HL-60 (cell line): ENCODE measurements at regions not wholly inside any gene's neighbourhood (a gene's known extent, or its start where the extent isn't known, plus 50 kb on each side); places are given as distances from the start of the nearest gene placed in this dataset.

Experiments
- DNase-seq, 2 experiments: peaks; one replicate each; pipeline ENCODE4 v3.0.0-alpha.2; 2010 to 2020; ENCODE audit warnings: low read depth in 1 of 2, low spot score in 1 of 2
- H3K27ac ChIP-seq: fragments of 250-450 bp; sonication (Bioruptor Pico); replicated peaks from 2 replicates; pipeline ENCODE4 v1.5.1; 2020; ENCODE audit warnings: mild to moderate bottlenecking, moderate library complexity
- H3K27me3 ChIP-seq: fragments of 250-450 bp; sonication (Bioruptor Pico); 2 replicates; pipeline ENCODE4 v1.5.1; 2021; ENCODE audit warnings: mild to moderate bottlenecking, moderate library complexity; ENCODE audit not compliant: insufficient read depth, poor library complexity, severe bottlenecking
- H3K4me3 ChIP-seq: replicated peaks from 2 replicates; pipeline ENCODE4 v1.5.1; 2011; ENCODE audit warnings: mild to moderate bottlenecking, control low read depth, low read length; ENCODE audit not compliant: insufficient read depth
- GABPA ChIP-seq: IDR thresholded peaks from 2 replicates; pipeline ENCODE4 v1.6.1; 2012; ENCODE audit warnings: low read depth
- POLR2AphosphoS5 ChIP-seq: IDR thresholded peaks from 2 replicates; pipeline ENCODE4 v1.6.1; 2012; ENCODE audit warnings: low read depth
- REST ChIP-seq: IDR thresholded peaks from 2 replicates; pipeline ENCODE4 v1.6.1; 2012; ENCODE audit warnings: low read depth; ENCODE audit not compliant: insufficient replicate concordance
- SPI1 ChIP-seq: IDR thresholded peaks from 2 replicates; pipeline ENCODE4 v1.6.1; 2012; ENCODE audit warnings: low read depth, mild to moderate bottlenecking, borderline replicate concordance
- TF ChIP-seq, protein P1 (sequence below): IDR thresholded peaks from one replicate; pipeline ENCODE4 v1.5.1; 2011; ENCODE audit warnings: low read length, control low read depth, inconsistent platforms; ENCODE audit not compliant: insufficient read depth

DNA sequence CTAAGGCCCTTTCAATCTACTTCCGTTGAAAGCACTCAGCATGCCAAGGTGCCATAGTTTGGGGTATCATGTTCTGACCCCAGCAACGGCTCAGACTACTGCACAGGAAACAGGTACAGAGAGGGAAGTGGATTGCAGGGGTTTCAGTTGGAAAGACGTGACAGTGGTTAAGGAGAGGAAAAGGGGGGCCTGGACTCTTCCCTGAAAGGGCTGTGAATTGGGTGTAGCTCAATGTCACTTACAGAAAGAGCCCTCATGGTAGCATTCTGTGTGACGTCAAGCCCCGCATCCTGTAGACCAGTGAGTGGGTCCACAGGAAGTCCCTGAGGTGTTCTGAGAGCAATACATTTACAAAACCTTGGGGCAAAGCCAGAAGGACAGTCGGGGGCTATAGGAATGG is 121.5 kb upstream of the GYPC start:
- H3K4me3 ChIP-seq, result no peak overlapping the region
- TF ChIP-seq POLR2AphosphoS5, result 0 out of 2 replicates have a peak, but pooled peaks have one; percentile 42
- TF ChIP-seq REST, result no peak
- TF ChIP-seq SPI1, result peak; percentile 43; the same call in 1 of the 2 replicates
- 0 out of 2 replicates have a peak, but pooled peaks have one; percentile 30 for TF ChIP-seq GABPA
- TF ChIP-seq, protein P1, sequence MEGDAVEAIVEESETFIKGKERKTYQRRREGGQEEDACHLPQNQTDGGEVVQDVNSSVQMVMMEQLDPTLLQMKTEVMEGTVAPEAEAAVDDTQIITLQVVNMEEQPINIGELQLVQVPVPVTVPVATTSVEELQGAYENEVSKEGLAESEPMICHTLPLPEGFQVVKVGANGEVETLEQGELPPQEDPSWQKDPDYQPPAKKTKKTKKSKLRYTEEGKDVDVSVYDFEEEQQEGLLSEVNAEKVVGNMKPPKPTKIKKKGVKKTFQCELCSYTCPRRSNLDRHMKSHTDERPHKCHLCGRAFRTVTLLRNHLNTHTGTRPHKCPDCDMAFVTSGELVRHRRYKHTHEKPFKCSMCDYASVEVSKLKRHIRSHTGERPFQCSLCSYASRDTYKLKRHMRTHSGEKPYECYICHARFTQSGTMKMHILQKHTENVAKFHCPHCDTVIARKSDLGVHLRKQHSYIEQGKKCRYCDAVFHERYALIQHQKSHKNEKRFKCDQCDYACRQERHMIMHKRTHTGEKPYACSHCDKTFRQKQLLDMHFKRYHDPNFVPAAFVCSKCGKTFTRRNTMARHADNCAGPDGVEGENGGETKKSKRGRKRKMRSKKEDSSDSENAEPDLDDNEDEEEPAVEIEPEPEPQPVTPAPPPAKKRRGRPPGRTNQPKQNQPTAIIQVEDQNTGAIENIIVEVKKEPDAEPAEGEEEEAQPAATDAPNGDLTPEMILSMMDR, result no peak
- no peak overlapping the region; the same call in 1 of the 2 replicates for H3K27ac ChIP-seq
- H3K27me3 ChIP-seq, result no peaks in the 10 kb centered on the region
- peak in 1 of 2 experiments; percentile 29 for DNase-seq

DNA sequence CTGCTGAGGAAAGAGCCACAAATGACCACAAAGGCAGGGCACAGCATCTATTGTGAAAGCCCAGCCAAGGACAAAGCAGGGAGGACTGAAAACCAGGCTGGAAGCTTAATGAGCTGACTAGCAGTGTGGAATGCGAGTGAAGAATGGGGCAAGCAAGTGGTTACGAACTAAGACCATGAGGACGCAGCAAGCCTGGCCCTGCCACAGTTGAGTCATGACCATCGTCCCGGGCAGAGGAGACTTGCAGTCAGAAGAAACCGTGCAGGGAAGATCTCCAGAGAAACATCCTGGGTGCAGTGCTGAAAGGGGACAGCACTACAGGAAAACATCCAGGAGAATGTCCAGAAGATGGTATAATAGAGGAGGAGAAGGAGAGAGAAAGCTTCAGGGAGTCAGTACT is 120.5 kb upstream of the GYPC start:
- Histone ChIP-seq H3K27ac (no peak overlapping the region), H3K4me3 (no peak overlapping the region), H3K27me3 (no peaks in the 10 kb centered on the region)
- TF ChIP-seq REST, result no peak
- no peak for TF ChIP-seq POLR2AphosphoS5
- TF ChIP-seq, protein P1, result no peak
- TF ChIP-seq SPI1, result no peak
- TF ChIP-seq GABPA, result no peak
- DNase-seq, result no peak

DNA sequence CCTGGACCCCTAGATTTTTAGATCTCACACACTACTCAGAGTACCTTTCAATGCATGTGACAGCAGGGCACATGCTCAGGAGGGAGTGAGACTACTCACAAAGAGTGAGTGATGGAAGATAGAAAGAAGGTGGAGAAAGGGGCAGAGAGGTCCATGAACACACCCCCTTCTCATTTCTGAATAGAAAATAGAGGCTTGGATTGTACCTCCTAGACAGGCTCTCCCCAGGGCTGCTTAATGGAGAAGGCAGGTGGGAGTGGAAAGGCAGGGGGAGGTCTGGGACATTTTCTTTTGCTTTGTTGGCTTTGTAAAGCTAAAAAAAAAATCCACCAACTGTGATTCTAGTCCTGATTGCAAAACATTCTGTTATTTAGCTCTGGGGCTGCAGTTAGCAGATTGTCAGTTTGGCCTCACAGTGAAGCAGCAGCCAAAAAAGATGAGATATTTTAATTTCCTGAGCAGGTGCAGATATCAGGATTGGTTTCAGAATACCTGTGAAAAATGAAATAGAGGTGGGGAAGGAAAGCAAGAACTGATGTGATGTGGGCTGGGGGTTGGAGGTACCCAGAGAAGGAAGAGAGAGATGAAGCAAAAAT is 119.3 kb upstream of the GYPC start:
- Histone ChIP-seq H3K4me3 (no peak overlapping the region), H3K27me3 (no peaks in the 10 kb centered on the region), H3K27ac (no peak overlapping the region)
- DNase-seq, result no peak
- TF ChIP-seq, protein P1, result no peak
- TF ChIP-seq GABPA (no peak), SPI1 (no peak), POLR2AphosphoS5 (no peak), REST (no peak)
